HepG2 (cell line): ENCODE measurements at regions not wholly inside any gene's neighbourhood (a gene's known extent, or its start where the extent isn't known, plus 50 kb on each side); places are given as distances from the start of the nearest gene placed in this dataset.

Source experiments
- ARHGAP35 ChIP-seq: sonication (generic); formaldehyde crosslinking; IDR thresholded peaks from 2 replicates; pipeline ENCODE4 v1.9.0; 2022; ENCODE audit warnings: mild to moderate bottlenecking, inconsistent platforms, moderate library complexity, missing genetic modification reagents, borderline replicate concordance
- CBFB ChIP-seq: sonication (generic); formaldehyde crosslinking; IDR thresholded peaks from 2 replicates; pipeline ENCODE4 v1.4.0; 2020; ENCODE audit warnings: missing genetic modification reagents
- HOXA3 ChIP-seq: sonication (generic); formaldehyde crosslinking; IDR thresholded peaks from 2 replicates; pipeline ENCODE4 v1.5.0; 2020; ENCODE audit warnings: missing genetic modification reagents
- KAT2B ChIP-seq: fragments of 150-350 bp; IDR thresholded peaks from 2 replicates; pipeline ENCODE4 v1.6.1; 2014; ENCODE audit warnings: low read depth, low read length, borderline replicate concordance
- NCOA1 ChIP-seq: sonication (generic); formaldehyde crosslinking; IDR thresholded peaks from 2 replicates; pipeline ENCODE4 v1.9.0; 2021; ENCODE audit warnings: missing genetic modification reagents
- NR2F1 ChIP-seq, 2 experiments: fragments of 450-650 bp in 1 of 2; formaldehyde crosslinking in 1 of 2; IDR thresholded peaks; 2 replicates each; pipeline versions ENCODE4 v1.5.0 to v1.6.1; 2016 to 2020; ENCODE audit warnings: mild to moderate bottlenecking in 1 of 2, missing compliant biosample characterization in 1 of 2, missing genetic modification reagents in 1 of 2, moderate library complexity in 1 of 2
- RFX5 ChIP-seq: IDR thresholded peaks from 2 replicates; pipeline ENCODE4 v1.6.1; 2011; ENCODE audit warnings: low read depth, low read length, improper control_type of control experiment
- SIX4 ChIP-seq: sonication (generic); formaldehyde crosslinking; IDR thresholded peaks from 2 replicates; pipeline ENCODE4 v1.4.0; 2020; ENCODE audit warnings: missing genetic modification reagents
- SUZ12 ChIP-seq: fragments of 150-350 bp; IDR thresholded peaks from 2 replicates; pipeline ENCODE4 v1.6.1; 2014; ENCODE audit warnings: low read depth, low read length
- ZFY ChIP-seq: sonication (generic); formaldehyde crosslinking; IDR thresholded peaks from 2 replicates; pipeline ENCODE4 v1.4.0; 2020; ENCODE audit warnings: missing genetic modification reagents
- ZNF282 ChIP-seq: fragments of 450-650 bp; IDR thresholded peaks from 2 replicates; pipeline ENCODE4 v1.6.1; 2018; ENCODE audit not compliant: partially characterized antibody
- ZNF484 ChIP-seq: sonication (generic); formaldehyde crosslinking; IDR thresholded peaks from 2 replicates; pipeline ENCODE4 v1.5.1; 2020; ENCODE audit warnings: mild to moderate bottlenecking, low read depth, missing genetic modification reagents, borderline replicate concordance
- ZNF616 ChIP-seq: sonication (generic); formaldehyde crosslinking; IDR thresholded peaks from 2 replicates; pipeline ENCODE4 v1.5.0; 2020; ENCODE audit warnings: low read depth, mild to moderate bottlenecking, missing genetic modification reagents
- ZNF747 ChIP-seq: sonication (generic); formaldehyde crosslinking; IDR thresholded peaks from 2 replicates; pipeline ENCODE4 v1.8.1; 2023; ENCODE audit warnings: missing genetic modification reagents, mild to moderate bottlenecking, borderline replicate concordance
- ZNF75D ChIP-seq: sonication (generic); formaldehyde crosslinking; IDR thresholded peaks from 2 replicates; pipeline ENCODE4 v1.8.1; 2023; ENCODE audit warnings: missing genetic modification reagents, mild to moderate bottlenecking, borderline replicate concordance
- TF ChIP-seq, protein P1 (sequence below), 2 experiments: sonication (generic) in 1 of 2; formaldehyde crosslinking in 1 of 2; IDR thresholded peaks; 2 replicates each; pipeline versions ENCODE4 v1.4.0 to v1.6.1; 2018 to 2020; ENCODE audit warnings: missing genetic modification reagents in 2 of 2, borderline replicate concordance in 1 of 2, low read depth in 1 of 2, mild to moderate bottlenecking in 1 of 2, missing biosample characterization in 1 of 2
- TF ChIP-seq, protein P2 (sequence below): sonication (generic); formaldehyde crosslinking; IDR thresholded peaks from 2 replicates; pipeline ENCODE4 v1.8.0; 2022; ENCODE audit warnings: missing genetic modification reagents, mild to moderate bottlenecking, borderline replicate concordance
- TF ChIP-seq, protein P3 (sequence below): sonication (generic); formaldehyde crosslinking; IDR thresholded peaks from 2 replicates; pipeline ENCODE4 v1.4.0; 2020; ENCODE audit warnings: missing genetic modification reagents, borderline replicate concordance
- TF ChIP-seq, protein P4 (sequence below): sonication (generic); formaldehyde crosslinking; IDR thresholded peaks from 2 replicates; pipeline ENCODE4 v1.4.0; 2020; ENCODE audit warnings: missing genetic modification reagents
- TF ChIP-seq, protein P5 (sequence below): sonication (generic); IDR thresholded peaks from 2 replicates; pipeline ENCODE4 v1.6.1; 2016; ENCODE audit warnings: low read depth, borderline replicate concordance

DNA sequence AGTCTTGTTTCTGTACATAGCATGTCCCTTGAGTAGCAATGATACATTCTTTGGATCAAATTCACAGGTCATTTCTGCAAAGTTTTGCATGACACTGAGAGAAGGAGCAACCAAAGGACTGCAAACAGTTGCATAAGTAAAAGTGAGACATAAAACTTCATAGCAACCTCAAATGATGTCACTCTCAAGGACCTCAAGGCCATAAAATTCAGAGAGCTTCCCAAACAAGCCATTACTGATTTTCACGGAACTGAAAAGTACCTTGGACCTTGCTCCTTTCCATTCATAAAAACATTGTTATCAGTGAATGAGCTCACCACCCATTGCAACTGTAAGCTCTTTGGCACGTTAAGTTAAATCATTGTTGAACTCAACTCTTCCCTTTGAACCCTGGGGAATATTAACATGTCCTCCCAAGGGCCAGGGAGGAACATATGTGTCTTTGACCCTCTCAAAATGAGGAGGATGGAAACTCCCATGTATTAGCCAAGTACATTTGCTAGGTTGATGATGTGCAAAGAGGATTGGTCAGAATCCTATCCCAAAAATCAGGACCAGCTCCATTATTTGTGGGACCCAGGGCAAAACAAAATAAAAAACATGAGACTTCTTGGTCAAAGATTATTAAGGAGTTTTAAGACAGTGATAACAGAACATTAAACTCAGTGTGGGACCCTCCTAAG lies 275.0 kb upstream of the DYNLRB2 start (continued):
- TF ChIP-seq ZNF747 (CRISPR knock-in tag) (no peak), NCOA1 (CRISPR knock-in tag) (no peak), ZNF282 (no peak), ZFY (CRISPR knock-in tag) (no peak), SIX4 (peak; percentile 81), RFX5 (no peak), CBFB (CRISPR knock-in tag) (0 out of 2 replicates have a peak, but pooled peaks have one; percentile 54), NR2F1 (CRISPR knock-in tag; IDR thresholded peaks at IDR 0.05) (peak in 1 of 2 experiments; percentile 70; a peak in 3 of 4 replicates), ZNF75D (CRISPR knock-in tag) (no peak), SUZ12 (no peak), ARHGAP35 (no peak), ZNF484 (CRISPR knock-in tag) (no peak), HOXA3 (CRISPR knock-in tag) (peak; percentile 93), ZNF616 (CRISPR knock-in tag) (no peak), KAT2B (no peak)
- TF ChIP-seq, protein P1, sequence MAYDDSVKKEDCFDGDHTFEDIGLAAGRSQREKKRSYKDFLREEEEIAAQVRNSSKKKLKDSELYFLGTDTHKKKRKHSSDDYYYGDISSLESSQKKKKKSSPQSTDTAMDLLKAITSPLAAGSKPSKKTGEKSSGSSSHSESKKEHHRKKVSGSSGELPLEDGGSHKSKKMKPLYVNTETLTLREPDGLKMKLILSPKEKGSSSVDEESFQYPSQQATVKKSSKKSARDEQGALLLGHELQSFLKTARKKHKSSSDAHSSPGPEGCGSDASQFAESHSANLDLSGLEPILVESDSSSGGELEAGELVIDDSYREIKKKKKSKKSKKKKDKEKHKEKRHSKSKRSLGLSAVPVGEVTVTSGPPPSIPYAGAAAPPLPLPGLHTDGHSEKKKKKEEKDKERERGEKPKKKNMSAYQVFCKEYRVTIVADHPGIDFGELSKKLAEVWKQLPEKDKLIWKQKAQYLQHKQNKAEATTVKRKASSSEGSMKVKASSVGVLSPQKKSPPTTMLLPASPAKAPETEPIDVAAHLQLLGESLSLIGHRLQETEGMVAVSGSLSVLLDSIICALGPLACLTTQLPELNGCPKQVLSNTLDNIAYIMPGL (CRISPR knock-in tag; IDR thresholded peaks at IDR 0.05; ENCODE audit: borderline replicate concordance in 1 of 2, low read depth in 1 of 2): no peak
- TF ChIP-seq, protein P2, sequence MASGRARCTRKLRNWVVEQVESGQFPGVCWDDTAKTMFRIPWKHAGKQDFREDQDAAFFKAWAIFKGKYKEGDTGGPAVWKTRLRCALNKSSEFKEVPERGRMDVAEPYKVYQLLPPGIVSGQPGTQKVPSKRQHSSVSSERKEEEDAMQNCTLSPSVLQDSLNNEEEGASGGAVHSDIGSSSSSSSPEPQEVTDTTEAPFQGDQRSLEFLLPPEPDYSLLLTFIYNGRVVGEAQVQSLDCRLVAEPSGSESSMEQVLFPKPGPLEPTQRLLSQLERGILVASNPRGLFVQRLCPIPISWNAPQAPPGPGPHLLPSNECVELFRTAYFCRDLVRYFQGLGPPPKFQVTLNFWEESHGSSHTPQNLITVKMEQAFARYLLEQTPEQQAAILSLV (CRISPR knock-in tag): no peak
- TF ChIP-seq, protein P3, sequence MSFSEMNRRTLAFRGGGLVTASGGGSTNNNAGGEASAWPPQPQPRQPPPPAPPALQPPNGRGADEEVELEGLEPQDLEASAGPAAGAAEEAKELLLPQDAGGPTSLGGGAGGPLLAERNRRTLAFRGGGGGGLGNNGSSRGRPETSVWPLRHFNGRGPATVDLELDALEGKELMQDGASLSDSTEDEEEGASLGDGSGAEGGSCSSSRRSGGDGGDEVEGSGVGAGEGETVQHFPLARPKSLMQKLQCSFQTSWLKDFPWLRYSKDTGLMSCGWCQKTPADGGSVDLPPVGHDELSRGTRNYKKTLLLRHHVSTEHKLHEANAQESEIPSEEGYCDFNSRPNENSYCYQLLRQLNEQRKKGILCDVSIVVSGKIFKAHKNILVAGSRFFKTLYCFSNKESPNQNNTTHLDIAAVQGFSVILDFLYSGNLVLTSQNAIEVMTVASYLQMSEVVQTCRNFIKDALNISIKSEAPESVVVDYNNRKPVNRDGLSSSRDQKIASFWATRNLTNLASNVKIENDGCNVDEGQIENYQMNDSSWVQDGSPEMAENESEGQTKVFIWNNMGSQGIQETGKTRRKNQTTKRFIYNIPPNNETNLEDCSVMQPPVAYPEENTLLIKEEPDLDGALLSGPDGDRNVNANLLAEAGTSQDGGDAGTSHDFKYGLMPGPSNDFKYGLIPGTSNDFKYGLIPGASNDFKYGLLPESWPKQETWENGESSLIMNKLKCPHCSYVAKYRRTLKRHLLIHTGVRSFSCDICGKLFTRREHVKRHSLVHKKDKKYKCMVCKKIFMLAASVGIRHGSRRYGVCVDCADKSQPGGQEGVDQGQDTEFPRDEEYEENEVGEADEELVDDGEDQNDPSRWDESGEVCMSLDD (CRISPR knock-in tag): no peak
- TF ChIP-seq, protein P4, sequence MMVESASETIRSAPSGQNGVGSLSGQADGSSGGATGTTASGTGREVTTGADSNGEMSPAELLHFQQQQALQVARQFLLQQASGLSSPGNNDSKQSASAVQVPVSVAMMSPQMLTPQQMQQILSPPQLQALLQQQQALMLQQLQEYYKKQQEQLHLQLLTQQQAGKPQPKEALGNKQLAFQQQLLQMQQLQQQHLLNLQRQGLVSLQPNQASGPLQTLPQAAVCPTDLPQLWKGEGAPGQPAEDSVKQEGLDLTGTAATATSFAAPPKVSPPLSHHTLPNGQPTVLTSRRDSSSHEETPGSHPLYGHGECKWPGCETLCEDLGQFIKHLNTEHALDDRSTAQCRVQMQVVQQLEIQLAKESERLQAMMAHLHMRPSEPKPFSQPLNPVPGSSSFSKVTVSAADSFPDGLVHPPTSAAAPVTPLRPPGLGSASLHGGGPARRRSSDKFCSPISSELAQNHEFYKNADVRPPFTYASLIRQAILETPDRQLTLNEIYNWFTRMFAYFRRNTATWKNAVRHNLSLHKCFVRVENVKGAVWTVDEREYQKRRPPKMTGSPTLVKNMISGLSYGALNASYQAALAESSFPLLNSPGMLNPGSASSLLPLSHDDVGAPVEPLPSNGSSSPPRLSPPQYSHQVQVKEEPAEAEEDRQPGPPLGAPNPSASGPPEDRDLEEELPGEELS (CRISPR knock-in tag): peak; percentile 95
- TF ChIP-seq, protein P5, sequence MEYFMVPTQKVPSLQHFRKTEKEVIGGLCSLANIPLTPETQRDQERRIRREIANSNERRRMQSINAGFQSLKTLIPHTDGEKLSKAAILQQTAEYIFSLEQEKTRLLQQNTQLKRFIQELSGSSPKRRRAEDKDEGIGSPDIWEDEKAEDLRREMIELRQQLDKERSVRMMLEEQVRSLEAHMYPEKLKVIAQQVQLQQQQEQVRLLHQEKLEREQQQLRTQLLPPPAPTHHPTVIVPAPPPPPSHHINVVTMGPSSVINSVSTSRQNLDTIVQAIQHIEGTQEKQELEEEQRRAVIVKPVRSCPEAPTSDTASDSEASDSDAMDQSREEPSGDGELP: peak; percentile 58; the same call in 1 of the 2 replicates
